Islet of Langerhans (tissue), 1 donor: ENCODE measurements at regions not wholly inside any gene's neighbourhood (a gene's known extent, or its start where the extent isn't known, plus 50 kb on each side); places are given as distances from the start of the nearest gene placed in this dataset.

Experiments
- FAIRE-seq: peaks from one replicate; lab custom pipeline; 2011; peaks lifted over from hg19 to GRCh38; lab: Jason Lieb, UNC

DNA sequence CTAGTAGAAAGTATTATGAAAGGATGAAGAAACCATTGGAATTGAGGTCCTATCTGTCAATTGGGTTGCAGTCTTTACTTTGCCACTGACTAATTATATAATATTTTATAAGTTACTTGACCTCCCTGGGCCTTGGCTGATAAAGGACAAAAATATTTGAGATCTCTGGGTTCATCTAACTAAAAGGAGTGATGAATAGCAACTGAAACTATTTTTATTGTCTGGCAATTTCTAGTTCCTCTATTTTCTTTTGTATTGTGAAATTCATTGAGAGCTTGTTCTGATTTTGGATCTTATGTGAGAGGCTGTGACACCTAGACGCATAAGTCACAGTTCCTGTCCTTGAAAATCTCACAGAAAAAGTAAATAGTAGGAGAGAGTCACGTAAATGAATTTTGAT lies 415.7 kb upstream of the ATP2B1 start:
- FAIRE-seq: peak; percentile 58

DNA sequence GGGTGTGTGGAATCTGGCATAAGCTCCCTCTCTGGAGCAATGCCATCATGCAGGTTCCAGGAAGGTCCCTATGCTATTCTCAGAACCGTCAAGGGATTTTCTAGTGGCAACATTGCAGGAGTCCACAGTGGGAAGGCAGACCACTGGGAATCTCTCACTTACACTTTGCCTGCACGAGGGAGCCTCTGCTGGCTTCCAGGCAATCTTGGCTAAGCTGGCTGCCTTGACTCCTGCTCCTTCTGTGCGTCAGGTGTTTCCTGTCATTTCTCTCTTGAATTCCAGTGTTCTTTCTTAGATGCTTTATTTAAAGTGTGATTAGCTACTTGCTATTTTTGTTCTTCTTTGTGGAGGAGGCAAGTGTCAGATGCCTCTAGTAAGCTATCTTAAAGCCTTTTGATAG lies 414.0 kb upstream of the ATP2B1 start:
- no peak for FAIRE-seq

DNA sequence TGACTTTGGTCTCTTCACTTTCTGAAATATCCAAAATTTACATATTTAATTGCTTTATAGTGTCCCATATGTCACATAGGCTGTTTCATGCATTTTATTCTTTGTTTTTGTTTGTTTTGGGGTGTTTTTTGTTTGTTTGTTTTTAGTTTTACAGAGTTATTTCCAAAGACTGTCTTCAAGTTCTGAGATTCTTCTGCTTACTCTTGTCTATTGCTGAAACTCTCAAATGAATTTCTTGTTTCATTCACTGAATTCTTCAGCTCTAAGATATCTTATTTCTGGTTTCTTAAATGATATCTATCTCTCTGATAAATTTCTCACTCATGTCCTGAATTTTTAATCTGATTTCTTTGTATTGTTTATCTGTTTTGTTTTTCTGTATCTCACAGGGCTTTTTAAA lies 412.0 kb upstream of the ATP2B1 start:
- no peak for FAIRE-seq

DNA sequence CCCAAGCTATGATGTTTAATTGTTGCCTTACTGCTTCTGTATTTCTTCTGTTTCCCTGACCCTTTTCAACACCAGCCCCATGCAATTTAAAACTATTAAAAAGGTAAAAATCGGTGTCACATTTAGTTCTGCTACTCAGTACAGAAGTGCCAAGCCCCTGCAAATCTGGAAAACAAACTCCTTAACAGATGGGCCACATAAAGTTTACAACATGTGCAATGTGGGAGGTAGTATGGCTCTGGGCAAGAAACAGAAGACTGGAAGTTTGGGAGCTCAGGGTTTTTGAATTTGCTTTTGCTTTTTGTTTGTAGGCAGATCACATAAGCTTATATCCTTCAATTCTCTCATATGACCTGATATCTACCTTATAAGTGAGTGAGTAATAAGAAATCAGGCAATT lies 404.0 kb upstream of the ATP2B1 start:
- FAIRE-seq: no peak

DNA sequence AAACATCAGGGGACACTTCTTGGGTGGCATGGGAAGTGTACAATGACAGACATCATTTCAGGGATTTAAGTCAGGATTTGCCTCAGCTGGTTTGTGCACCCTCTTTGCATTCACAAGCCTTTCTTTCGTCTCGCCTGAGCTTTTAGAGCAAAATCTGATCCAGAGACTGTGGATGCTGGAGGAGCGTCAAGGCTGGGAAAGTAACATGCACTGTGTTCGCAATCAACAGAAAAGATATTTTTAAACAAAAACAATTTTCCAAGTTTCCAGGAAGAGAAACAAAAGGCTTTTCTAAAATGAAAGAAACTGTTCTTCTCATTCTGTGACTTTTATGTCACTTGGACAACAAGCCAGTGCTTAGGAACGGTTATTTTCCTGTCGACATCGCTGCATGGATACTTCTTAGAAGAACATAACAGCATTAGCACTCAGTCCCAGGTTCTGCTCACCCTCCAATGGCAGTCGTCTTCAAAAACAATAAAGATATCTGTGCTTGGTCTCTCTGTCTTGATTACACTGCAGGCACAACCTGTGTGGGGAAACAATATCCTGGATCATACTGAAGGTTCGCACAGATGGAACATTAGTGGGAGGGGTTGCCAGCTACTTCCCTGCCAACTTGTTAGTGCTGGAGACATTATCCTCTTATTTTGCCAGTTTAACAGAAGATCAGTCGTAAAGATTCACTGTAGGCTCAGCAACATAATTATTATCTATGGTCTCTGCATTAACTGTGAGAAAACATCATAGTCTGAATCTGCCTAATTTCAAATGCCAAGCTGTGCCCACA lies 403.3 kb upstream of the ATP2B1 start:
- FAIRE-seq: no peak

DNA sequence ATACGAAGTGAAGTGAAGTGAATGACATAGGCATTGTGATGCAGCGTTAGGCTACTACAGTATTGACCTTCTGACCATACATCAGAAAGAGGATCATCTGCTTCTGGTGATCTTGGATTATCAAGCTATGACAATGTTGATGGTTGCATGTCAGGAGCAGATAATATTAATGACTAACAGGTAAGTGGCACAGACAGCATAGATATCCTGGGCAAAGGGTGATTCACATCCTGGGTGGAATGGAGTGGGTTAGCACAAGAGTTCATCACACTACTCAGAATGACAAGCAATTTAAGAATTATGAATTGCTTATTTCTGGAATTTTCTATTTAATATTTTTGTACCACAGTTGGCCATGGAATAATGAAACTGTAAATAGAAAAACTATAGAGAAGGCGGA lies 397.9 kb upstream of the ATP2B1 start:
- FAIRE-seq: no peak

DNA sequence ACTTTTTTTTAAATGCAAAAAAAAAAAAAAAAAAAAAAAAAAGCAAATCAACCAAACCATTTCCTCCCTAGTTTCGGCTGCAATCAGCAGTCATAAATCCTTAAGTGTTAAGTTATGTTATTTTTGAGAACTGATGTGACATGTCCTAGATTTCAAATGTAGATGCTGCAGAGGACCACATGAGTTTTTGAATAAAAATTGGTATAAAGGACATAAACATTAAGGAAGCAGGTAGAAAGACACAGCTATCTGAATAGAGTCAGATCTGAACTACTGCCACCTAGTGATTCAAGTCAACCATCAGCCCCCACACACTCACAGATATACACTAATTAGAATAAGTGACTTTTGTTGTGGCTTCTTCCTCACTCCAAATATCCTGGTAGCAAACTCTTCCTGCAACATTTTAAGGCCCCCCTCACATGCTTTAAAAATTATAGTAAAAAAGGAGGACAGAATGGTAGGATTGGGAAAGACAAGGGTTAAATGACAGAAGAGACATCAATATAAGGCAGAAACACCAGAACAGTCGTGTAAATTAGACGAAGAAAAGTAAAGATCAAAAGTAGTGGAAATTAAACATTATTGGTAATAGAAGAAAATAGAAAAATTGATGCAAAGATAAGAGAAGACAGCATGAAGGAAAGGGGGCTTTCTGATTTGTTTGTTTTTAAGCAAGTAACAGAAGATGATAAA lies 394.5 kb upstream of the ATP2B1 start:
- peak; percentile 94 for FAIRE-seq

DNA sequence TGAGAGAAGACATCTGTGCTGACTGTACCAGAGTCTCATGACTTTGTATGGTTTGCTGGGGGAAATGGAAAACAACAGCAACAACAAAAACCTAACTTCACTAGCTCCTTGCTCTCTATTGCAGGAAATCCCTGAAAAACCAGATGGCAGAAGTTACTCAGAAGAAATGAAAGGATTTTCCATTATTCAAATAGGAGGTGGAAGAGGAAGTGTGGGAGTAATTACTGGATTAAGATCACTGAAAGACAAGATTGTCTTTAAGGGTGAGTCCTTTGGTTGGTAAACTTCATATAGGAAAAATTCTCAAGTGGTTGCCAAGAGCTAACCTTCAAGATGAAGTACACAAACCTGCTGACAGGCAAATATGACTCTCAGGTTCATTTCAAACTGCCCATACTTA lies 391.9 kb upstream of the ATP2B1 start:
- FAIRE-seq: no peak

DNA sequence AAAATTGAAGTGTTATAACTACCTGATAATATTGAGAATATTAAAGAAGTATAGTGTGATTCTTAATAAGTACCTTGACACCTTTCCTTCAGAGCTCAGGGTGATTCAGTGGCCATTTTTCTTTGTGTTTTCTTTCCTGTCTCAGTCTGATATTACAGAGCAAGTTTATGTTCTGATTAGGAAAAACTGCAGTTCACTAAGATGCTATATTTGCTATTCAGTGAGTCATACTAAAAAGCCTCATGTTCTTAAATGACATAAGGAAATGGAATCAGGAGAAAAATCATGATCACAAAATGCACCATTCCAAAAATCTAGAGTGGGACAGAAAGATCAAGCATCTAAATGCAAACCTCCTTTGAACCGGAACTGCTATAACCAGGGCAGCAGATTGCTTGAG lies 390.6 kb upstream of the ATP2B1 start:
- peak; percentile 38 for FAIRE-seq

DNA sequence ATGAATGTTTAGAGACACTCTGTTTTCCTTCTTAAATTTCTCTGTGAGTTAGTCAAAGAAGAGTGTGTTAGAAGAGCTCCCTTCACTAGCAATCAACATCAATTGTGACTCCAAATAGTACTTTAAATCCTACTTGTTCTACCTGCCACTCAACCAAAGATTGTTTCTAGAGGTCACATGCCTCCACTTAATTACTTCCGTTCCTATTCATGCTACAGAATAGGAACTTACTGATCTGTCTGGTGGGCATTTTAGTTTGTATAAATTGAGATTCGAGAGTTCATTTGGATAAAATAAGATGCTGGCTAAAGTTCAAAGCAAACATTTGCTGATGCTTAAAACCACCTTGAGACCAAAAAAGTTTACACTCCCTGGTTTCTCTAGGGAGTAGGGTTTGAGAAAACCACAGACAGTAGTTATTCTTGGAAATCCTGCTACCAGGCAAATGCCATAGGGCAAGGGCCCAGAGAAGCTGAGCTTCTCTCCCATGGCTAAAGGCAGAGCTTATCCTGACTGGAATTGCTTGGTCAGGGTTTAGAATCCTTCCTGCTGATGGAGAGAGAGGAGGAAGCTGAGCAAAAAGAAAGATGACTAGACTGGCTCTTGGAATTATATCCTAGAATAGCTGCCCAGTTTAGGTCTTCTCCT lies 389.6 kb upstream of the ATP2B1 start:
- FAIRE-seq: no peak

DNA sequence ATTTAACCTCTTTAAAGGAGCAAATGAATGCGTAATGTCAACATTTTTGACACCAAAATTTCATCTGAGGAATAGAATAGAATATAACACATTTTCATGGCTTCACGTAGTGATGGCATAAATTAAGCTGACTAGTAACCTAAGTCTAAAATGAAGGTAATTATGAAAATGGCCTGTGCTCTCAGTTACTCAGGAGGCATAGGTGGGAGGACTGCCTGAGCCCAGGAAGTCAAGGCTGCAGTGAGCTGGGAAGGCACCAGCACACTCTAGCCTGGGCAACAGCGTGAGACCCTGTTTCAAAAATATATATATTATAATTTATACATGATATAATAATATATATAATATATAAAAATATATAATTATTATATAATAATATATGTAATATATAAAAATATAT lies 383.2 kb upstream of the ATP2B1 start:
- peak; percentile 5 for FAIRE-seq

DNA sequence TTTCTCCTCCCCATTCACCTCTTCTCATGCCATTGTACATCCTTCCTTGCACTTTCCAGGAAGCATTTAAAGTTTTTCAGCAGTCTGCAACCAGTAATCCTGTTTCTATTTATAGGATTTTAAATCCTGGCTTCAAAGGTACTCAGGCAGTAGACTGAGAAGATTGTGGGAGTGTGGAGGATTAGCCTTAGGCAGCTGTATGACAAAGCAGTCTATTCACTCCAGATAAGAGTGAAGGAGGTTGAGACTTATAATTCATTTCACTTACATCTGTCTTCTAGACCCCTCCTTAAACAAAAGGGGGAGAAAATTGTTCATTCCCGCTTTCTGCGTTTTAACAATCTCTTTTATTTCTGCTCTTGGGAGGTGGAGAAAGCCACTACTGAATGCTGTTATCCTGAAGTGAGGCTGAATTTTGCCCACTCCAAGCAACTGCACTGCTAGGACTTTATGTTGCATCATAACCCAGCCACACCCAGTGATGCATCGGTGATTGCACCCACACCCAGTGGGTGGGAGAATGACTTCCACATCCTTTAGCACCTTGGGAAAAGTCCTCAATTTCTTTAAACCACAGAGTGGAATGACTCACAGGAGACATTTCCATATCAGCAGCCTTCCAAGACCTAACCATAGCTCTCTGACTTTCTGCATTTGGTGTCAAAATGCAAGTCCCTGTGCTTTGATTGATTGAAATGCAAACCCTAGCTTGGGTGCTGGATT lies 382.5 kb upstream of the ATP2B1 start:
- FAIRE-seq: no peak

DNA sequence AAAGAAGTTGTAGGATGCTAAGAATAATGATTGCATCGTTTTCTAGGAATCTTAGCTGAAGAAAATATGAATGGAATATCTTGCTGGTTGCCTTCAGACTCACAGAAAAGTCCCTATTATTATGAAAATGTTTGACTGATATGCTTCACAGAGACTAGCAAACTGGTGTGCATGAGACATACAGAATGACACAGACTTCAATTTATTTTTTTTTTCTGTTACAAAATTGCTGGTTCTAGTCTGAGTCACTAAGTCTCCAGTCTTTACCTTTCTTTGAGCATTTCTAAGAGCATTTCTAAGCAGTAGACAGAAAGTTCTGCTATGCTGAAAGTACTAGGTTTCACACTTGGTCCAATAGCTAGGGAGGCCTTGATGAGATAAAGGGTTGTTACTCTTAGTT lies 377.6 kb upstream of the ATP2B1 start:
- no peak for FAIRE-seq

DNA sequence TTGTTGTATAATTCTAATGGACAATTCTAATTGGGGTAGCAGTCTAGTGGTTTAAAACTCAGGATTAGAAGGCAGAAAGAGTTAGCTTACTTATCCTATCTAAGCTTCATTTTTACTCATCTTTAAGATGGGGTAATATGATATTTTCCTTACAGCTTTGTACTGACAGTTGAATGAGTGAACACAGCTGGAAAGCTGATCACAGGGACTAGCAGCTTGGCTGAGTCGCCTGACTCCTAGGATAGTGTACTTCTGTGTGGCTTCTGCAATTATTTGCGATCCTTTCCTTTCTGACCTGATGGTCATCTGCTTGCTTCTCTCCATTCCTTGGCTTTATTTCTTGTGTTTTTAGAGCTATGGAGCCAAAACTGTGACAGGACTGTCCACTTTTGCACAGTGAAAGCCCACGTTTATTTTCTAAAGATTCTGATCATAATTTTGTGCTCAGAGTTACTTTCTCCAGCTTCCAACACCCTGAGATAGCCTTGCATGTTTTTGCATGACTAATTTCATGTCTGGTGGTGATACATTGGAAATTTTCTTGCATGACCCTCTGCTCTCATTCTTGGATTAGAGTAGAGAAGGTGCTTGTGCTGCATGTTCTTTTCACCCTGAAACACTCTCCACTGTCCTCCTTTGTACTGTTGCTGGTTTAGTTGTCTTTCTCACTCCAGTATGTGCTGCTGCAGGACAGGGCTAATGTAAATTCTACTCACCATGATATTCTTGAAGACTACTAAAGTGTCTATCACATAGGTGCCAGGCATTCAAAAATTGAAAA lies 377.0 kb upstream of the ATP2B1 start:
- FAIRE-seq: no peak

DNA sequence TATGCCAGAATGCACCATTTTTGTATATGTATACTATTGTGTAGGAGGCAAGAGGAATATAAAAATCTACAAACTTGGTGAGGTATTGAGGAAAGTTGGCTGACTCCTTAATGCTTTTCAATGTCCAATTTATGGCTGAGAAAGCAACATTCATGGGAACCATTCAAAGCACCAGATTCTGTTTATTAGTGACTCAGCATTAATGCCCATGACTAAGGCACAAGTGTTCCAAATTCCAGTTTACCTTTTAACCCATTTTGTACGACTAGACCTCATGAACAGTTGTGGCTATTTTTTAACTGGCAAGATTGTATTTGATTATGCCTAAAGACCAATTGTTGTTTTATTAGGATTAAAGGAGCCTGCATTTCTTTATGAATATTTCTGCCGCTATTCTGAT lies 375.4 kb upstream of the ATP2B1 start:
- no peak for FAIRE-seq

DNA sequence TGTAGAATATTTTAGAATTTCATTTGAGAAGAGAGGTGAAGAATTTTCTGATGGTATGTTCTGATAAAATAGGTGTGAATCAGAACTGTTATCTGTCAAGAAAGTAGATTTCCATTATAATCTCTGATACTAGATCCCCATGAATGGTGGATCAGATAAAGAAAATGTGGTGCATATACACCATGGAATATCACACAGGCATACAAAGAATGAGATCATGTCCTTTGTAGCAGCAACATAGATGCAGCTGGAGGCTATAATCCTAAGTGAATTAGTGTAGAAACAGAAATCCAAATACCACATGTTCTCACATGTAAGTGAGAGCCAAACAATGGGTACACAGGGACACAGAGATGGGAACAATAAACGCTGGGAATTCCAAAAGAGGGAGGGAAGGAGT lies 372.0 kb upstream of the ATP2B1 start:
- no peak for FAIRE-seq

DNA sequence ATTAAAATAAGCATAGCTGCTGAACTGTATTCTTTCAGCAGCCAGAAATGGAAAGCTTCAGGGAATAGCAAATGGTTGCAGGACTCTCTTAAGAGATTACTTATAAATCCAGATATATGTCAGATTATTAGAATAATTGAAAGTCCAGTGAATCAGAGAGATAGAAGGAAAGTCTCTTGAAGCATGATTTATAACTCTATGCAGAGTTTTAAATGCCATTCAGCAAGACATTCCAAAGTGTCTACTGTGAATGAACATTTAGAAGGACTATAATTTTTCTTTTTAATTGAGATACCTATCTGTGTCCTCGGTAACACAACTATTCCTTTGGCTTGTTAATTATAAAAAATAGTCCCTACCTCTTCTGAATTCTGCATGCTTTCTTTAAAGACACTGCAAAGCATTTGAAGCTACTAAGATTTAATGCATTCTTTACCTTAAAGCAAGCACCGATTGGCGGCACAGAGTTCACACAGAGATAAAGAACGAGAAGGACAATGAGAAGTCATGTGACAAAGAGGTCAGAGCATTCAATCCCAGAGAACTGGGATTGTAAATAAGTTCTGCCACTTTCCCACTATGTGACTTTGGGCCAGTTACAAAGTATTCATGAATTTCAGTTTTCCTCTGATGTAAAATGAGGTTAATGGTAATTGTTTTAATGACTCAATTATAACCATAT lies 371.0 kb upstream of the ATP2B1 start:
- FAIRE-seq: no peak

DNA sequence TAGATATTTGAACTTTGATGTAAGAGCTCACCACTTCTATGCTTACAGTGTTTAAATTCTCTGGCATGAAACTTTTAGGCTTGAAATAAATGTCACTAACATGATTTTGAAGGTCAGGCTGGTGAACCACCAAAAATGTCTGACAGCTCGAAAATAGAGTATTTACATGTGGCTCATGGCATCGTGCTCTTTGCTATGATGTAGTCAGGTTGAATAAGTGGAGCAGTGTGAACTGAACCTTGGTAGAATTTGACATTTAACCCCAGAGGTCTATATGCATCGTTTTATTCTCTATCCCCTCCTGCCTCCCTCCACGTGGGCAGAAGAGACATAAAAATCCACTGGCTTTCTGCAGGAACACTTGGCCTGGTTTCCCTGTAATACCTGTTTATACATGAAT lies 369.7 kb upstream of the ATP2B1 start:
- no peak for FAIRE-seq

DNA sequence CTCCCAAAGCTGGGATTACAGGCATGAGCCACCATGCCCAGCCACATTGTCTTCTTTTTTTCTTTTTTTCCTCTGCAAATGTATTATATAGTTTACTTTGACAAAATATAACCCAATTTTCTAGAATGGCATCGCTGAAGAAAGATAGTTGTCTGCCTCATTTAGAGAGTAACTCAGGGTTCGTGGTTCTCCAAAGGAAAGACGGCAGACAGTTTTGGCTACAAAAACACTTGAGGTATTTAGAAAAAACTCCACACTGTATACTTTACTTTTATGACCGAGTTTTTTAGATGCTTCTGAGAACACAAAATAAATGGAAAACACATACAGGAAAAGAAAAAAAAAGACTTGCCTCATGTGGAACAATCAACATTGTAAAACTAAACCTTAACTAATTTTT lies 369.1 kb upstream of the ATP2B1 start:
- no peak for FAIRE-seq

DNA sequence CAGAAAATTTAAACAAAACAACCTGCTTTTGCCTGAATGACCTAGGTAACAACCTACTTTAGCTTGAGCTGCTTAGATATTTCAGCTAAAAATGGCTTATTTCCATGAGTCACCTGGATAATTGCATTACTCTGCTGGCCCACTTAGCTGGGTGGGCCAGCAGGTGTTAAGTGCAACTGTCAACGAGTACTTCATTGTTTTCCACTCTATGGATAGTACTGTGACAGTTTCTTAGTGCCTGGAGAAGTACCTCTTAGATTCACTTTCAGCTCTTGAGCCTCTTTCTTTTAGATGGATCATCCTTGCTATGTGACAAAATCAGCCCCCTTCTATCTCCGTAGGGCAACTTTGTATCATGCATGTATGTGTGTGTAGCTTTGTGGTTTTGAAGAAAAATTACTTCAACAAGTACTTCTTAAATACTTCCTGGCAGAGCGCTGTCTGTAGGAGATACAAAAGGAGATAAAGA lies 368.2 kb upstream of the ATP2B1 start:
- no peak for FAIRE-seq

DNA sequence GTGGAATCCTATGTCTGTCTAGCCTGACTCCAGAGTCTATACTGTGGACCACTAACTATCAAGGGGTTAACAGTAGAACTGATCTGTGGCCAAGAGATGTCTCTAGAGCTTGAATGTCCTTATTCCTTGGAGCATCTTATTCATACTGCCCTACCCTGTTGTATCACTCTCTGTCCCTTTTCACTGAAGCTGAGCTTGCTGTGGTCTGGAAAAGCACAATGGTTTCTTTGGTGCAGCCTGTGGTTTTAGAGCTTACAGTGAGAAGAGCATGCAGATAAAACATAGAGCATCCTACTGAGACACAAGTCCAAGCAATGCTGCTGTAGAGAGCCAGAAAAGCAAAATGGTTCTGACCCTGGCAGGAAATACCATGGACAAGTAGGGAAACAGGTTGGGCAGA lies 367.0 kb upstream of the ATP2B1 start:
- FAIRE-seq: no peak
